22Rv1 (cell line): ENCODE measurements at regions not wholly inside any gene's neighbourhood (a gene's known extent, or its start where the extent isn't known, plus 50 kb on each side); places are given as distances from the start of the nearest gene placed in this dataset.

Source experiments
- H3K27ac ChIP-seq: fragments of 450-650 bp; 2 replicates; pipeline ENCODE4 v1.5.1; 2017
- ZFX ChIP-seq: fragments of 450-650 bp; IDR thresholded peaks from 2 replicates; pipeline ENCODE4 v1.6.1; 2017; ENCODE audit warnings: antibody characterized with exemption, borderline replicate concordance
- TF ChIP-seq, protein P1 (sequence below): fragments of 450-650 bp; IDR thresholded peaks from 2 replicates; pipeline ENCODE4 v1.5.1; 2017; ENCODE audit warnings: mild to moderate bottlenecking

GRCh38 chr14:36449903-36450302 is 70.1 kb downstream of the NKX2-1 start:
- TF ChIP-seq ZFX = no peak
- TF ChIP-seq, protein P1, sequence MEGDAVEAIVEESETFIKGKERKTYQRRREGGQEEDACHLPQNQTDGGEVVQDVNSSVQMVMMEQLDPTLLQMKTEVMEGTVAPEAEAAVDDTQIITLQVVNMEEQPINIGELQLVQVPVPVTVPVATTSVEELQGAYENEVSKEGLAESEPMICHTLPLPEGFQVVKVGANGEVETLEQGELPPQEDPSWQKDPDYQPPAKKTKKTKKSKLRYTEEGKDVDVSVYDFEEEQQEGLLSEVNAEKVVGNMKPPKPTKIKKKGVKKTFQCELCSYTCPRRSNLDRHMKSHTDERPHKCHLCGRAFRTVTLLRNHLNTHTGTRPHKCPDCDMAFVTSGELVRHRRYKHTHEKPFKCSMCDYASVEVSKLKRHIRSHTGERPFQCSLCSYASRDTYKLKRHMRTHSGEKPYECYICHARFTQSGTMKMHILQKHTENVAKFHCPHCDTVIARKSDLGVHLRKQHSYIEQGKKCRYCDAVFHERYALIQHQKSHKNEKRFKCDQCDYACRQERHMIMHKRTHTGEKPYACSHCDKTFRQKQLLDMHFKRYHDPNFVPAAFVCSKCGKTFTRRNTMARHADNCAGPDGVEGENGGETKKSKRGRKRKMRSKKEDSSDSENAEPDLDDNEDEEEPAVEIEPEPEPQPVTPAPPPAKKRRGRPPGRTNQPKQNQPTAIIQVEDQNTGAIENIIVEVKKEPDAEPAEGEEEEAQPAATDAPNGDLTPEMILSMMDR = 0 out of 2 replicates have a peak, but pooled peaks have one; percentile 1
- H3K27ac ChIP-seq = no peak overlapping the region

DNA sequence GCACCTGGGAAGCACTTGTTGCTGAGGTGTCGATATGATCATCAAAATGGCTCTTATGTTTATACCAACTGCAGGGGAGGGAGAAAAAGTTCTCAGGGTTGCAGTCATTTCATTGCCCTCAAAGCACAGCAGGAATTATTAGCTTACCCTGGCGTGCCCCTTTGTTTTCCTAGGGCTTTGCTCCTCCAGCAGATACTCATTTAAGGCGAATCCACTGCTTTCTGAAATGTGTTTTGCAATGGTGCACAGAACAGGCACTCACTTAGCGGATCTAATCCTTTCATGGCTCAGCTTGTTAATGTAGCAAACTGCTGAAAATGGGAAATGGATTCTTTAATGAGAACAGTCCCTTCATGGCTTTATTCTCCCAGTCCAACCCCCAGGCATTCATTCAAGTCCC is 76.7 kb downstream of the NKX2-1 start:
- no peak for TF ChIP-seq ZFX
- TF ChIP-seq, protein P1 = no peak

DNA sequence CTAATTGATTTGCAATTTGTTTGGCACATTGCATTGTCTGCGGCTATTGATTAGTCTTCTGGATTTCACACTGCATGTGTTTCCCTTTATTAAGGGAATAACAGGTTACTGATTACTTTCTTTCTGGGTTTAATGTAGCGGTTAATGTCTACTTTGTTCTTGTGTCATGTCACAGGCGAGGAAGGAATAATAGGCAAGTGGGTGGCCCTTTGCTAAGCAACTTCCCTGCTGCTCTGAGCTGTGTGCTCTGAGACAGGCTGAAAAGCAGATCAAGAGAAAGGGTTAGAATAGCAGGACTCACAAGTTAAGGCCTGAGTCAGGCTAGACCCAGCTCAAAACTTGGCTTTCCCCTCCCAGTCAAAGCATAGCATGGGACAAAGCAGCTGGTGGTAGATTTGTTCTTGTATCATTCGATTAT is 77.2 kb downstream of the NKX2-1 start:
- no peak for TF ChIP-seq ZFX
- TF ChIP-seq, protein P1 = no peak
- no peak overlapping the region for H3K27ac ChIP-seq

More for the DNA sequence above, 76.7 kb downstream of the NKX2-1 start:
- H3K27ac ChIP-seq = no peak overlapping the region

GRCh38 chr14:36441283-36441682 is 78.7 kb downstream of the NKX2-1 start:
- TF ChIP-seq, protein P1 = no peak
- TF ChIP-seq ZFX = no peak

DNA sequence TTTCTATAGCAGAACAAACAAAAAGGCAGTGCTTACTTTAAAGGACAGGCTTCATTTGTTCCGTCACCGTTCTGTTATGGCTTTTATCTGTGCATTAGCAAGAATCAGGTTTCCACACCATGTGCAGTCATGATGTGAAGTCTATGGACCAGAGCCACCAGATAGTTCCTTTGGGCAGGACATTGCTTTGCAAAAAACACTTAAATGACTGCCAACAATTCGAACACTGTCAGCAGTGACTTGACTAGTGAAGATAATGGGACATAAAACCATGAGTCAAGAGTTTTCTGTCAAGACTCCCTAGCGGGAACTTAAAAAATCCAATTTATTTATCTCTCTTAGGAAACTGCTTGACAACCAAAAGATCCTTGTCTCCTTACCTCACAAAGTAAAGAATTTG is 80.3 kb downstream of the NKX2-1 start:
- H3K27ac ChIP-seq = no peak overlapping the region
- TF ChIP-seq ZFX = no peak
- TF ChIP-seq, protein P1 = no peak

More at GRCh38 chr14:36441283-36441682, 78.7 kb downstream of the NKX2-1 start:
- no peak overlapping the region for H3K27ac ChIP-seq

- no peak for TF ChIP-seq ZFX
- TF ChIP-seq, protein P1 = no peak
These were observed 81.1 kb downstream of the NKX2-1 start for GRCh38 chr14:36438883-36439282.

DNA sequence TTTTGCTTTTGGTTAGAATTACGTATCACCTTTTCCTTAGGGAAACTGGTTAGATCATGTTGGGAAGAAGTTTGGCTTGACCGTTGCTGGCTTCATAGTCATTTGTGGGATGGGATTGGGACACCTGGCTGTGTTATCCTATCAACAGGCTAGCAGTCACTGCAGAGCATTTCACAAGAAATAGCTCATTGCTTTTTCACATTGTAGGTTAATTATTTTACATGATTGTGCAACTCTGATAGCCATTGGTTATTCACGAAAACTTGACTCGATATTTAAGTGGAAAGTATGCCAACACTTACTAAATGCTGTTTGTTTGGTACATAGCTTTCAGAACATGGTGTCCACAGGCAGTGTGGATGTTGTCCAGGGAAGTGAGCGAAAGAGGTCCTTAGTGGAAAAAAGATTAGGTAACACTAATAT is 89.4 kb downstream of the NKX2-1 start:
- TF ChIP-seq, protein P1 = no peak
- TF ChIP-seq ZFX = no peak
- H3K27ac ChIP-seq = no peak overlapping the region

More at GRCh38 chr14:36438883-36439282, 81.1 kb downstream of the NKX2-1 start:
- no peak overlapping the region for H3K27ac ChIP-seq
